Prostate gland (tissue), 2 donors: ENCODE measurements at regions not wholly inside any gene's neighbourhood (a gene's known extent, or its start where the extent isn't known, plus 50 kb on each side); places are given as distances from the start of the nearest gene placed in this dataset.

ENCODE experiments used
- POLR2A ChIP-seq: fragments of 450-650 bp; IDR thresholded peaks from one replicate; pipeline ENCODE4 v1.6.1; 2016; ENCODE audit warnings: antibody characterized with exemption, mild to moderate bottlenecking
- POLR2AphosphoS5 ChIP-seq: sonication (generic); formaldehyde crosslinking; IDR thresholded peaks from one replicate; pipeline ENCODE4 v1.6.1; 2017; ENCODE audit warnings: antibody characterized with exemption
- TF ChIP-seq, protein P1 (sequence below), 4 experiments: fragments of 200-600 bp in 2 of 4; fragments of 450-650 bp in 2 of 4; sonication (generic) in 2 of 4; IDR thresholded peaks; 1 replicate in 3 of 4; 2 replicates in 1 of 4; pipeline ENCODE4 v1.5.1; 2016 to 2019; ENCODE audit warnings: antibody characterized with exemption in 4 of 4, mild to moderate bottlenecking in 2 of 4, moderate library complexity in 2 of 4

GRCh38 chr6:63372951-63373533, 53.3 kb upstream of the LGSN start:
- TF ChIP-seq POLR2A (no peak), POLR2AphosphoS5 (no peak)
- TF ChIP-seq, protein P1, sequence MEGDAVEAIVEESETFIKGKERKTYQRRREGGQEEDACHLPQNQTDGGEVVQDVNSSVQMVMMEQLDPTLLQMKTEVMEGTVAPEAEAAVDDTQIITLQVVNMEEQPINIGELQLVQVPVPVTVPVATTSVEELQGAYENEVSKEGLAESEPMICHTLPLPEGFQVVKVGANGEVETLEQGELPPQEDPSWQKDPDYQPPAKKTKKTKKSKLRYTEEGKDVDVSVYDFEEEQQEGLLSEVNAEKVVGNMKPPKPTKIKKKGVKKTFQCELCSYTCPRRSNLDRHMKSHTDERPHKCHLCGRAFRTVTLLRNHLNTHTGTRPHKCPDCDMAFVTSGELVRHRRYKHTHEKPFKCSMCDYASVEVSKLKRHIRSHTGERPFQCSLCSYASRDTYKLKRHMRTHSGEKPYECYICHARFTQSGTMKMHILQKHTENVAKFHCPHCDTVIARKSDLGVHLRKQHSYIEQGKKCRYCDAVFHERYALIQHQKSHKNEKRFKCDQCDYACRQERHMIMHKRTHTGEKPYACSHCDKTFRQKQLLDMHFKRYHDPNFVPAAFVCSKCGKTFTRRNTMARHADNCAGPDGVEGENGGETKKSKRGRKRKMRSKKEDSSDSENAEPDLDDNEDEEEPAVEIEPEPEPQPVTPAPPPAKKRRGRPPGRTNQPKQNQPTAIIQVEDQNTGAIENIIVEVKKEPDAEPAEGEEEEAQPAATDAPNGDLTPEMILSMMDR (IDR thresholded peaks at IDR 0.05): no peak
